Bone marrow (tissue), 2 donors: ENCODE measurements at regions not wholly inside any gene's neighbourhood (a gene's known extent, or its start where the extent isn't known, plus 50 kb on each side); places are given as distances from the start of the nearest gene placed in this dataset.

Experiments used
- DNase-seq, 2 donors: peaks; one replicate each; lab custom pipeline; 2025; lab: John Stamatoyannopoulos, UW

DNA sequence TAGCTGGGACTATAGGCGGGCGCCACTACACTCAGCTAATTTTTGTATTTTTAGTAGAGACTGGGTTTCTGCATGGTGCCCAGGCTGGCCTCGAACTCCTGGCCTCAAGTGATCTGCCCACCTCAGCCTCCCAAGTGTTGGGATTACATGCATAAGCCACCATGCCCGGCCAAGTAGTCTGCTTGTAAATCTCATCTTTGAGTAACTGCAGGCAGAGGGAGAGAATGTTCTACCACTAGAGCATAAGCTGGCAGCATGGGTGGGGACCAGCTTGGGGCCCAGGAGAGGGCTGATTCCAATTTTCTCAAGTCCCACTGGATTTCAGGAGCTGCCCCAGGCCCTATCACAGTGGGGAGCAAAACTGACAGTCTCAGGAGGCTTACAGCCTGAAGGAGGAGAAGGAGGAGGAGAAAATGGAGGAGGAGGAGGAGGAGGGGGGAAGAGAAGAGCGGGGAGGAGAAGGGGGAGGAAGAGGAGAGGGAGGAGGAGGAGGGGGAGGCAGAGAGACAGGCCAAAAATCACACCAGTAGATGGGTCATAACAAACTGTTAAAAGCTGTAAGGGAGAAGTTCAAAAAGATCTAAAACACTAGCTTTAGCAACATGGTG is 229.1 kb upstream of the IGF1R start:
- DNase-seq = no peak

DNA sequence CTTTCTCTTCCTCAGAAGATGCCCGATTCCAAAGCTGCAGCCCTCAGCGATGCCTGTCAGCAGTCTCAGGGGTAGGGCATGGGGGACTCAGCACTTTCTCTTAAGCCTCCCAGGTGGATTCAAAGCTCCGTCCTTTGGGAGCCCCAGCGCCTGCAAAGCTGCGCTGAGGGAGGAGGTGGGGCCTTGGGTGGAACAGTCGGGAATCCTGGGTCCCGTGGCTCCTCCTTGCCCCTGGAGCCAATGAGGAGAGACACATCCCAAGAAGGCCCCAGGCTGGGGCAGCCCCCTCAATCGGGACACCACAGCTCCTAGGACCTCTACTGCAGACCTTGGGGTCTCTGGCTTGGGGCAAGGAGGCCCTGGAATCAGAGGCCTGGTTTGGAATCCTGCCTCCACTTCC is 227.5 kb upstream of the IGF1R start:
- DNase-seq = no peak

DNA sequence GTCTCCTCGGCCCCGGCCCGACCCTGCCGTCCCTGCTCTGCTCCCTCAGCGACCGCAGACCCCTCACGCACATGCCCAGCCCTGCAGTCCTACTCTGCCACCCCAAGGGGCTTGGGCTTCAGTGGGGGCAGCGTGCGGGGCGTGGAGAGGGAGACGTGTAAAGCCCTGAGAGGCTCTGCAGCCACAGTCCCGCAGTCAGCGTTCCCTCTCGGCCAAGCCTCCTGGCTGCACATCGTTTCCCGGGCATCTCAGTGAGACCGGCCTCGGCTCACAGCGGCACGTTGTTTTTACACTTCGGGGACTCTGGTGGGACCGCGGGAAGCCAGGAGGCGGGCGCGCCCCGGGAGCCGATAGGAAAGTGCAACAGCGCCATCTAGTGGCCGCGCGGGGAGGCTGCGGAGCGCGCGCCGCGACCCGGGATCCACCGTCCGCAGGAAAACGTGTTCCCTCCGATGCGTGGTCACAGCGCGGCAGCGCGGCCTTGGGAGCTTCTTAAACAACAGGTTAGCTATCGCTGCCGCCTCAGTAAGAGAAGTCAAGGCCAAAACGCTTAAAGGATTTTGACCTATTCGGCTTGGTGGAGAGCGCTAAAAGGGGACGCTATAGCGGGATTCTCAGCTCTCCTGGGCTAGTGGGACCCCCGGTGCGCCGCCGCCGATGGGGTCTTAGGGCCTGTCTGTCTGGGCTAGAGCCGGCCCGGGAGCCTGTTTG is 226.8 kb upstream of the IGF1R start:
- DNase-seq = peak in 1 of 2 donors; percentile 28

DNA sequence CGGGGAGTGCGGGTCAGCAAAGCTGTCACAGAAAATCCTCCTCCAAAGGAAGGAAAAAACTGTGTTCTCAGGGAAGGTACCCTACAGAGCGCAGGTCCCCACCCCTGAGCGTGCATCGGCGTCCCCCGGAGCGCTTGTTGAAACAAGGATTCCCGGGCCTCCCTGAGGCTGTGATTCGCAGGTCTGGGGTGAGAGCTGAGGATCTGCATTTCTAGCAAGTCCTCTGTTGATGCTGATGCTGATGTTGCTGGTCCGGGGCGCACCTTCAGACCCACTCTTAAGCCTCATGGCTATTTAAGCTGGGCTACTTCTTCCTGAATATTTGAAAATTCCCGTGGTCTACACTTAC is 226.2 kb upstream of the IGF1R start:
- no peak for DNase-seq

DNA sequence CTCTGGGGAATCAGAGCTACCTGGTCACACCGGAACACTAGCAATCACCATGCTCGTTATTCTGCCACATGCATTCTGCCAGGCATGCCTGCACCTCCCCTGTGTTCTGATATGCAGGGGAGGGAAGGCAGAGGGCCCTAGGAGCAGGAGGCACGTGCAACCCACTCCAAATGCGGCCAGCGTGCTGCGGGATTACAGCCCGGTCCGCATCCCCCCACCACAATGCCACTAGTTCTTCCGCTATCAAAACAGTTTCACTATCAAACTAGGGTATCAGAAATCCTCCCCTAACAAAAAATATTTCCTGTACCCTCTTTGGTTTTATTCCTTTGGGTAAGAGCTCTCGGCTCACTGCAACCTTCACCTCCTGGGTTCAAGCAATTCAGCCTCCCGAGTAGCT is 223.2 kb upstream of the IGF1R start:
- DNase-seq = no peak

DNA sequence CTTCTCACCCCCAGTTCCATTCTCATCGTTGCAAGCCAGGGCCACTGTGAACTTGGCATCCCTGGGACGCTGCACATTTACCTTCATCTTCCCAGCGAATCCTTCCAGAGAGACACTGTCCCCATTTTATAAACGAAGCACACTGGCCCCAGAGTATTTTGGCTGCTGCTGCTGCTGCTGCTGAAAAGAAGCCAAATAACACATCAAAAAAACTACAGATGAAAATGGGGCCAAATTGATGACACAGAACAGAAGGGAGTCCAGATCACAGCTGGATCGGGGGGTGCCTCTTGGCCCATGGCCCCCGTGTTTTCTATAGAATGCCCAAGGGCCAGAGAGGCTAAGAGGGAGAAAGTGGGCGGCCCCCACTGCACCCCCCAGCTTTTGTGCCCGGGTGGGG is 221.0 kb upstream of the IGF1R start:
- no peak for DNase-seq

DNA sequence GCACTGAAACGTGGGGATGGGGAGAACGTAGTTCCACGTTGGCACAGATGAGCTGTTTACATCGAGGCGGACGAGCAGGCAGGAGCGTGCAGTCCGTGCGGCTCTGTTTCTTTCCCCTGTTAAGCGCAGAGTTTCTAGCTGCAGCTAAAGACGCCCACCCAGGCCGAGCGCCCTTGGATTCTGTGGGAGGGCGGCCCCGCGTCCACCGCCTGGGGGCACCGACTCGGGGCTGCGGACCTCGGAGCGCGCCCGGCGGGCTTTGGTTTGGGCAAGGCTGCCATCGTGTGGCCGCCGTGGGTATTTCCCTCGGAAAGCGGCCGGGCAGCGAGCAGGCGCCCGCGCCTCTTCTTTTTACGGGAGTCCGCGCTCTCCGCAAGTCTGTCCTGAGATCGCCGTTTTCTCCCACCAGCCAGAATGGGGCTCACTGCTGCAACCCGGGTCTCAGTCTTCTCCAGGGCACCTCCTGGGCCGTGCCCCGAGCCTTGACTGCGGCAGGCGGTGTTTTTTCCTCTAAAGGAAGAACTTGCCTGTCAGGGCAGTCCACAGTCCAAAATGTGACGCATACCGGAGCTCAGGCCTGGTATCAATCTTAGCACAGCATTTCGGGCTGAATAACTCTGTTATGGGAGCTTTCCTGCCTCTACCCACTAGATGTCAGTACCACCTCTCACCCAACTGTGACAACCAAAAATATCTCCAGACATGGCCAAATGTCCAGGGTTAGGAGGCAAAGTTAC is 219.9 kb upstream of the IGF1R start:
- peak in 1 of 2 donors; percentile 32 for DNase-seq

DNA sequence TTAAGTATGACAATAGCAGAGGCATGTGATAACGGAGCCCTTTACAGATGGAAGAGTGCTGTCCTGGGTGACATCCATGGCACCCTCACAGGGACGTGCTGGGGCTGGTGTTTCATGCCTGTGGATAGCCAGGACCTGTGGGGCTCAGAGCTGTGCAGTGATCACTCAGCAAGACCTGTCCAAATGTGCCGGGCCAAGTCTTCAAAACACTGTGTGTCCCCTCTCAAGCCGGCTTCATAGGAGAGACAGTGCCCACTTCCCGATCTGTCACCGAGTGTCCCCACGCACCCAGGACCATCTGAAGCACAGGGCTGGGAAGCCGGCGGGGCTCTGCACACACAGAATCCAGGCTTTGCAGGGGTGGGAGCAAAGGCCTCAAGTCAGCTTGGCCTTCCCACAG is 217.2 kb upstream of the IGF1R start:
- DNase-seq = no peak

DNA sequence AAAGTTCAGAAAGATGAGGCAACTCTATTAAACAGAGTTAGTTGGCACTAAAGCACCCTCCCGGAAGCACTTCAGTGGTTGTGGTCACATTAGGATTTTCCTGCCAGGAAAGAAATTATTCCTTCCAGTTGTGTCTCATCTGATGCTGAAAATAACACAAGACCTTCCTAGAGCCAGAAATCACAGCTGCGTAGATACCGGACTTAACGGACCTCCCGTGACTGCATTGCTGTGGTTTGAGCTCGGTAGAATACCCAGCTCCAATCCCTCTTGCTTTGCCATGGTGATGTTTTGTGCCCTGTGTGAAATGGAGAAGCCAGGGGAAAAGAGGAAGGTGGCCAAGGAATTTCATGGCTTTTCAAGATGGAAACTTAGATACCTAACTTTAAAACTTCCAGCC is 215.0 kb upstream of the IGF1R start:
- DNase-seq = no peak

DNA sequence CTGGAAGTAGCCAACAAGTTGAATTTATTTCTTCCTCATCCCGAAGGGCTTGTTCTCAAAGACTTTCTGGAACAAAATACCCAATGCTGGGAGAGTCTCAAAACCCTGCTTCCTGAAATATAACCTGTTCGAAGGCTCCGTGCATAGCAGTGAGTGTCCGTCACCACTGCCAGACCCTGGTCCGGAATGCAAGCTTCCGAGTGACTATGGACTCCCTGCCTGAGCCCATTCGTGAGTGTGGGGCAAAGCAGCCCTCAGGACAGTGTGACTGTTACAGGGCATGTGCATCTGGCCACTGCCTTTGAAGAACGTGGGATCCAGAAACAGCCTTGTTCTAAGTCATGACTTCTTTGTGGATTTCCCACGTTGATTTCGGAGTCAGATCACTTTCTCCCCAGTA is 214.5 kb upstream of the IGF1R start:
- no peak for DNase-seq

DNA sequence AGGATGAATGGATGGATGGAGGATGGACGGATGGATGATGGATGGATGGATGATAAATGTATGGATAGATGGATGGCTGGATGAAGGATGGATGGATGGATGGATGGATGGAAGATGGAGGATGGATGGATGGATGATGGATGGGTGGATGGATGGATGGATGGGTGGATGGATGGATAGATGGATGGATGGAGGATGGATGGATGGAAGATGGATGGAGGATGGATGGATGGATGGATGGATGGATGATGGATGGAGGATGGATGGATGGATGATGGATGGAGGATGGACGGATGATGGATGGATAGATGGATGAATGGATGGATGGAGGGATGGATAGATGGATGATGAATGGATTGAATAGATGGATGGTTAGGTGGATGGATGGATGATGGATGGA is 210.6 kb upstream of the IGF1R start:
- no peak for DNase-seq

DNA sequence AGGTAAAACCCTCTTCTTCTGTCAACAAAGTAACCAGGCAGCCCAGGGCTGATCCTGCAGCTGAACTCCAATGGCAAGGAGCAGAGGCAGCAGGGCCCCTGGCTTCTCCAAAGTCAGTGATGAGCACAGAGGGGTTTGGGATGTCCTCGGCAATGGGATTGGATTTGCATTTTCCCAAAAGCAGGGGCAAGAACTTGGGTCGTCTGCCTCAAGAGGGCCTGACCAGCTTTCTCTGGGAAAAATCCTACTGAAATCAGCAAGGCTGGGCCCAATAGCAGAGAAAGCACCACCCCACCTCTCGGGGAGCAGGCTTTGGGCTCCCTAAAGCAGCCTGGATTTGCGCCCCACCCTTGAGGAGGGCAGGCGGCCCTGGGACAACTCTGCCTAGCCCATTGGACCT is 210.0 kb upstream of the IGF1R start:
- no peak for DNase-seq

DNA sequence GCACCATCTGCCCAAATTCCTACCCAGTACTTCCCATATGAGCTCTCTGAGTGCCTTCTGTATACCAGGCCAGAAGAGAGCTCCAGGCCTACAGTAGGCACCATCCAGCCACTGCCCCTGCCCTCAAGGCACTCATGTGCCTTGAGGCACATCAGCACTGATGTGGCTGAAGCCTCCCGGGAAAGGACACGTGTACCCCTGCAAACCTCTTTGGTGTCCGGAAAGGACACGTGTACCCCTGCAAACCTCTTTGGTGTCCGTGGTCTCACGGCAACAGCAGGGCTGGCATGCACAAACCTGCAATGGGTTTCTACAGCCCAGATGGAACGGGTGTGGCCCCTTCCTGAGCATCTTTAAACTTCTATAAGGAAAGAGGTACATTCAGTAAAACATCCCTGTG is 209.4 kb upstream of the IGF1R start:
- no peak for DNase-seq

DNA sequence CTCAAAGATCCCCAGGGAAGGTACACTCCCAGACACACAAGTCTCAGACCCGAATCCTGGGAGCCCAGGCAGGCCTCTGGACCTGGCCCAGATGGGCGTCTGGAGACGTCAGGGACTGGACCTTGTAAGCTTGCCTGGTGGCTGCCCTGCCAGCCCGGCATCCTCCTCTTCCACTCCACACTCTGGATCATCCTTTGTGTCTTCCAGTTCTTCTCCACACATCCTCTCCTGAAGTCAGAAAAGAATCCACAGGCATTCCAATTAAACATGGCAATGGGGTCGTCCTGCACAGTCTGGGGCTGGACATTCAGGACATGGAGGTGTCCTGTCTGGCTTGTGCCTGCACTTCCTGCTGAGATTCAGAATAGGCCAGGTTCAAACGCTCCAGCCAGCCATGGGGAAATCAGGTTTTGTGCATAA is 208.8 kb upstream of the IGF1R start:
- no peak for DNase-seq

DNA sequence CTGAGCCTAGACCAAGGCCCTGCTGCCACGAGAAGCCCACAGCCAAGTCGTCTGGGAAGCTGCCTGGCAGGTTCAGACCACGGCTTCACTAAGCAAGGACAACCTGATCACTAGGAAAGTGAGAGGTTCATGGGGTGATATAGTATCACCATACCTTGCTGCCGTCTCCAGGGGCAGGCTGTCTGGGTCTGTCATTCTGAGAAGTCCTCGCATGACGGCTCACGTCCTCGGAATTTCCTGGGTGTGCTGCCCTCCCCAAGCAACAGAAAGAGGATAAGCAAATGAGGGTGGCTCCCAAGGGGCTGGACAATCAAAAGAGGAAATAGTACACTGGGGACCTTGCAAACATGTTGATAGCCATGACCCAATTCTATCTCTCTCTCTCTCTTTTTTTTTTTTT is 207.4 kb upstream of the IGF1R start:
- no peak for DNase-seq

DNA sequence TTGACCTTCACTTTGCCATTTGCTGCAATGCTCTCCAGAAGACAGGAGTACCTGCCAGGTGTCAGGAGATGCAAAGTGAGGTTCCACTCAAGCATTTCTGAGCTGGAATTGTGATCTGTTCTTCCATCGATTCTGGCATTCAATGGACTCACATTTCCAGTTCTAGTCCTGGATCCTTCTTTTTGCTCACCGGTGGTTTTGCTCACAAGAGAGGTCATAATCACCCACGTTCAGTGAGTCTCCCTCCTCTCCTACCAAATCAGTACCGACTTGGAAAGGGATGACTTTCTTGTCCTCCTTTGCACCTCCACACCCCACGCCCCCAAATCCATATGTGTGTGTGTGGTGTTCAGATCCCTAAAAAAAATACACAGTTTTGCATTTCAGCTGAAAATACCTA is 206.7 kb upstream of the IGF1R start:
- DNase-seq = no peak

DNA sequence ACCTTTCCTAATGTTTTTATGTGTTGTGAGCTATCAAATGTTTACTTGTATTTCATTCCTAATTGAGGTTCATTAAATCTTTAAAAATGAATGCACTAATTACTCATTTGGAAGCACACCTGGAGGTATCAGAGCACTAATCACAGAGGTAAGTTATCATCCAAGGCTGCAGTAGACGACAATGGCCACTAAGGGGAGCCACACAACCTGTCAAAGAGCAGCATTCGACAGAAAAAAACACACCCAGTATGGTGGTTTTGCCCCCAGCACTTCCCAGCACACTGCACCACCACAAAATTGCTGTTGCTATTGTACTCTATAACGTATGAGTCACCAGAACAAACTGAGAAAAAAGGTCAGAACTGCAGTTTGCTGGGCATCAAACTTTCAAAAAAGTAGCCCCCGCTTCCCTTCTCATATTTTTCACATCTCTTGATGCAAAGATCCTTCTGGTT is 205.9 kb upstream of the IGF1R start:
- peak in 1 of 2 donors; percentile 6 for DNase-seq

DNA sequence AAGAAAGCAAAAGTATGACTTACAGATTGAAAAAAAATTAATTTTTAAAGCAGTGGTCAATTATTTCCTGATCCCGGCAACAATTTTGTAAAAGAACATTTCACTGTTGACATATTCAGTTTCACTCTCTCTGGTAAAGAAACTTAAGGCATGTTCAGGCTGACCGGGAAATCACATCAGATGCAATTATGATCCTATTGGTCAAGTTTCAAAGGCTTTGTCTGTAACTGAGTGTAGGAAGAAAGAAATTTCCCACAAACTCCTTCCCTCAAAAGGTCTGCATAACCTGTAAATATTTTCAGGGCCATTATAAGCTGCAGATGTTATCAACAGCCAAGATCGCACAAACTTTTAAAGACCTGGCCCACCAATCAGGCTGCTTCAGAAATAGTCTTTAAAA is 205.4 kb upstream of the IGF1R start:
- no peak for DNase-seq

DNA sequence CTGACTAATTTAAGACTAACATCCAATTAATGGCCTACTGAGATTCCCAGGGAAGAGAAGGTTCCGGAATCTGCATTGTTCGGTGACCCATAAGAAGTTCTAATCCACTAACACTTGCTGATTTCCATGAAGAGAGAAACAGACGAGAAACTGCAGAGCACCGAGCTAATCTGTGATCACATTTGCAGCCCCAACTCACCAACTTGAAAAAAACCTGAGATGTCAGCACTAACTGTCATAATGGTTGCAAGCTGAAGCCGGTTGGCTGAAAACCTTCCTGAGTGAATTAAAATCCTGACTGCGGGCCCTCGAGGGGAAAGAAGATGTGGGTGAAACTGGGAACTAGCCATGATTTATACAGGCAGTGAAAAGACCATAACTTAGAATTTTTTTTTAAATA is 204.8 kb upstream of the IGF1R start:
- DNase-seq = no peak

DNA sequence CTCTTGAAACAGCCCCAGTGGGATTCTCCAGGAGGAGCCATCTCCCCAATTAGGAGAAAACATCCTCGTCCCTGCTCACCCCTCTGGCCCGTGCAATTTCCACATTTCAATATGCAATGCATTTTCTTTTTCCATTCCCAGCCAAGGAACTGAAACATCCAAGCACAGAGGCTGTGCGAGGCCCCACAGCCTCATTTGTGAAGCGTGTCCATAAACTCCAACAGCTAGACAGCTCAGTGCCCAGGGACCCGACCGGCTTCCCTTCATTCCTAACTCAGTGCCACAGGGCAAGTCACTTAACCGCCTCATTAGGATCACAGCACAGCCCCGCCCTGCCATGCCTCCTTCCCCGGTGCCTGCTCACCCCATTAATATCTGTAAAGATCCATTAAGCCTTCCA is 204.2 kb upstream of the IGF1R start:
- no peak for DNase-seq

DNA sequence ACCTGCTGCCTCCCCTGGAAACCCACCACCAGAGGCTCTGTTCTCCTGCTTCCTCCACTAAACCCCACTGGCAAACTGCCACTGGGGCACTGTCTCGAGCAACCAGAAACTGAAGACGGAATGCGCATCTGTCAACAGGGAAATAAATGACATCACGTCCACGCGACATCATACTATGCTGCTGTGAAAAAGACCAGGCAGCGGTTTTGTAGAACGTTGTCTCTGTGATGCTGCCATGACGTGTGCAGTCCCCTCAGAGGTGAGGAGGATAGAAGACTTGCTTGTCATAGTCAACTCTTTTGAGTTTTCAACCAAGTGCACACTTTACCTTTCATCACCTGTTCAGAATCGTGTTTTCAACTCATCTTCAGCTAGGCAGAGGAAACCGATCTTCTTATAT is 203.0 kb upstream of the IGF1R start:
- no peak for DNase-seq

DNA sequence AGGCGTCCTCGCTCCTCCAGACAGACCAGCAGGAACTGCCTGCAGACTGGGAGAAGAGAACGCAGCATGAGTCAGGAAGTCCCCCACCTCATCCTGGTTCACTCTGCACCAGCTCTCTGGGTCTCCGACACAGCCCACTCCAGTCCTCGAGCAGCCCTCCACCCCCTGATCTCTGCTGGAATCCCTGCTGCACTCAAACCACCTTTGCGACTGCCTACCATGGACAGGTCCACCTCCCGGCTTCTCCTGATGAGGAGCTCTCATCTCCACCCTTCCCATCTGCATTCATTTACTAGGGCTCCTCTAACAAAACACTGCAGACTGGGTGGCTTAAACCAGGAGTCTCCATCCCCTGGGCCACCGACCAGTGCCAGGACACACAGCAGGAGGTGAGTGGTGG is 202.3 kb upstream of the IGF1R start:
- DNase-seq = no peak

DNA sequence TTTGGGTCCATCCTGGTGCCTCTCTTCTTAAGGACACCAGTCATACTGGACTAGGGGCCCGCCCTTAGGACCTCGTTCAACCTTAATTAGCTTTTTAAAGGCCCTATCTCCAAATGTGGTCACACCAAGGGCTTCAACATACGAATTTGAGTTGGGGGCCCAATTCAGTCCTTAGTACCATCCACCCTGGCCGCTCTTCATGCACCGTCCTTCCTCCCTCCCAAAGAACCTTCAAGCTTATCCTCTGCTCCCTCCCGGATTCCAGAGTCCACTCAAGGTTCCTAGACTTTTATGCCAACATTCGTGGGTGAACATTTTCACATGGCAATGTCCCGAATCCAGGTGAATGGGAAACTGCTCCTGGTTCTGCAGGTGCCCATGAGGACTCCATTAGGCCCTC is 201.3 kb upstream of the IGF1R start:
- DNase-seq = no peak

DNA sequence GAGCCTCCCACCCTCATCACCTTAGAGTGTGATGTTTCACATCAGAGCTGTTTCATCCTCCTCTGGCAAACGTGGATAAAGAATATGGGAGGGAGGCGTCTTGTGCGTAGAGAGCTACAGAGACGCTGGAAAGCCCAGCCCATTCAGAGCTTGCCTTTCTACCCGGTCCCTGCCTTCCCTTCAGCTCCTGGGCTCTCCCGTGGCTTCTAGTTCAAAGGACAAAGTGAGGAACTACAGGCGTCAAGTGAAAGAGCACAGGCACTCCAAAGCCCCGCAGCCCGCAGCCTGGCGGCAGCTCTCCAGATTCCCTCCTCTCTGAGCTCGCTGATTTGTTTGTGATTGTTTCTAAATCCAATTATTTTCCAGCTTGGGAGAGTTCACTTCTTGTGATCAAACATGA is 197.1 kb upstream of the IGF1R start:
- DNase-seq = no peak
